Endothelial cell of umbilical vein (primary cell): ENCODE measurements at regions not wholly inside any gene's neighbourhood (a gene's known extent, or its start where the extent isn't known, plus 50 kb on each side); places are given as distances from the start of the nearest gene placed in this dataset.

Experiments used
- BruUV-seq: library from RNA; stranded (reverse); fragments of 400-500 nt; replicated peaks from 2 replicates; lab custom pipeline; 2021; lab: Mats Ljungman, UMichigan
- CTCF ChIA-PET: fragments of 300-600, 350-600 bp; sonication (Branson Sonifier 250); formaldehyde crosslinking; loops from one replicate; lab custom pipeline; 2021; ENCODE audit warnings: antibody characterized with exemption, inconsistent platforms; lab: Charles Lee
- POLR2A ChIA-PET: fragments of 300-600, 350-600 bp; sonication (Branson Sonifier 250); formaldehyde crosslinking; loops from one replicate; lab custom pipeline; 2021; ENCODE audit warnings: antibody characterized with exemption, inconsistent platforms; lab: Charles Lee
- DNase-seq: peaks from one replicate; pipeline ENCODE4 v3.0.0-alpha.2; 2011; ENCODE audit warnings: low read depth, low spot score
- FAIRE-seq: peaks from 2 replicates; lab custom pipeline; 2011; peaks lifted over from hg19 to GRCh38; lab: Jason Lieb, UNC
- H2AFZ ChIP-seq: 2 replicates; pipeline ENCODE4 v1.6.0; 2012; ENCODE audit warnings: low read depth, low read length, control low read depth, inconsistent platforms
- H3K27ac ChIP-seq: 2 replicates; pipeline ENCODE4 v1.5.1; 2011; ENCODE audit warnings: low read depth, mild to moderate bottlenecking, control low read depth, low read length, moderate library complexity; ENCODE audit not compliant: insufficient read depth
- H3K27me3 ChIP-seq, 2 experiments: 2 replicates each; pipeline versions ENCODE4 v1.6.0 to v1.6.1; 2011; ENCODE audit warnings: low read length in 2 of 2, mixed read lengths in 1 of 2; ENCODE audit not compliant: control insufficient read depth in 2 of 2, insufficient read depth in 2 of 2
- H3K36me3 ChIP-seq, 2 experiments: 2 replicates in 1 of 2; 3 replicates in 1 of 2; pipeline ENCODE4 v1.5.1; 2011; ENCODE audit warnings: low read length in 2 of 2, mild to moderate bottlenecking in 1 of 2, moderate library complexity in 1 of 2; ENCODE audit not compliant: control insufficient read depth in 2 of 2, insufficient read depth in 2 of 2; ENCODE audit errors: extremely low read depth in 1 of 2
- H3K4me1 ChIP-seq: 3 replicates; pipeline ENCODE4 v1.5.1; 2011; ENCODE audit warnings: mild to moderate bottlenecking, low read length; ENCODE audit not compliant: control insufficient read depth, insufficient read depth; ENCODE audit errors: extremely low read depth
- H3K4me2 ChIP-seq: 2 replicates; pipeline ENCODE4 v1.6.1; 2011; ENCODE audit warnings: low read length, control low read depth, mixed read lengths; ENCODE audit not compliant: insufficient read depth
- H3K4me3 ChIP-seq, 3 experiments: fragments of 200-600 bp in 1 of 3; sonication (generic), shearing (Covaris generic) in 1 of 3; replicated peaks in 1 of 3; 2 replicates each; pipeline ENCODE4 v1.5.1; 2011 to 2016; ENCODE audit warnings: control low read depth in 3 of 3, low read length in 3 of 3, mild to moderate bottlenecking in 2 of 3, inconsistent platforms in 1 of 3, low read depth in 1 of 3, moderate library complexity in 1 of 3; ENCODE audit not compliant: insufficient read depth in 1 of 3
- H3K79me2 ChIP-seq: 2 replicates; pipeline ENCODE4 v1.6.0; 2012; ENCODE audit warnings: low read length, inconsistent platforms; ENCODE audit not compliant: control insufficient read depth, insufficient read depth
- H3K9ac ChIP-seq: replicated peaks from 2 replicates; pipeline ENCODE3; 2011; ENCODE audit warnings: low read length, control low read depth; ENCODE audit not compliant: insufficient read depth; ENCODE audit errors: extremely low read depth
- H3K9me1 ChIP-seq: replicated peaks from 3 replicates; pipeline ENCODE4 v1.6.0; 2011; ENCODE audit warnings: mild to moderate bottlenecking, low read length; ENCODE audit not compliant: control insufficient read depth, insufficient read depth; ENCODE audit errors: extremely low read depth
- H3K9me3 ChIP-seq: replicated peaks from 2 replicates; pipeline ENCODE4 v1.5.1; 2012; ENCODE audit warnings: low read length, inconsistent platforms; ENCODE audit not compliant: control insufficient read depth, insufficient read depth
- H4K20me1 ChIP-seq: replicated peaks from 2 replicates; pipeline ENCODE3; 2011; ENCODE audit warnings: mild to moderate bottlenecking, low read length; ENCODE audit not compliant: control insufficient read depth, insufficient read depth; ENCODE audit errors: extremely low read depth
- EZH2 ChIP-seq: IDR thresholded peaks from 2 replicates; pipeline ENCODE4 v1.6.1; 2012; ENCODE audit warnings: borderline replicate concordance, low read depth, mild to moderate bottlenecking, moderate library complexity, low read length, inconsistent platforms; ENCODE audit not compliant: severe bottlenecking
- FOS ChIP-seq: IDR thresholded peaks from 2 replicates; pipeline ENCODE4 v1.6.1; 2011; ENCODE audit warnings: mild to moderate bottlenecking, low read length, moderate library complexity, borderline replicate concordance; ENCODE audit not compliant: insufficient read depth
- GATA2 ChIP-seq: IDR thresholded peaks from 2 replicates; pipeline ENCODE4 v1.7.0; 2011; ENCODE audit warnings: low read depth, mild to moderate bottlenecking, moderate library complexity, mixed read lengths, low read length; ENCODE audit not compliant: insufficient read length, insufficient read depth
- JUN ChIP-seq: IDR thresholded peaks from 2 replicates; pipeline ENCODE4 v1.6.1; 2011; ENCODE audit warnings: borderline replicate concordance, low read depth; ENCODE audit not compliant: insufficient read length, insufficient read depth
- MAX ChIP-seq: IDR thresholded peaks from 2 replicates; pipeline ENCODE4 v1.6.1; 2011; ENCODE audit not compliant: insufficient read depth, insufficient read length
- MYC ChIP-seq: IDR thresholded peaks from one replicate; pipeline ENCODE4 v1.6.1; 2011; ENCODE audit warnings: mild to moderate bottlenecking, low read depth, low read length
- POLR2A ChIP-seq: IDR thresholded peaks from 2 replicates; pipeline ENCODE4 v1.6.1; 2012; ENCODE audit warnings: low read depth, mild to moderate bottlenecking, control low read depth, low read length
- POLR2AphosphoS5 ChIP-seq: IDR thresholded peaks from 2 replicates; pipeline ENCODE4 v1.6.1; 2012; ENCODE audit warnings: low read depth, mild to moderate bottlenecking, control low read depth, low read length, moderate library complexity; ENCODE audit not compliant: insufficient read depth
- dilution Hi-C: fragments of 300-500 bp; cut with MboI; formaldehyde crosslinking; loops from one replicate; pipeline ENCODE4 v1.15.0; 2019; ENCODE audit warnings: low sequenced_read_pairs; ENCODE audit not compliant: extremely low pct_ligation_motif_present
- intact Hi-C: fragments of 100-400 bp; cut with micrococcal nuclease; formaldehyde crosslinking; loops from one replicate; pipeline ENCODE4 v1.10.0; 2022
- TF ChIP-seq, protein P1 (sequence below), 2 donors: IDR thresholded peaks; 1 replicate in 1 of 2; 2 replicates in 1 of 2; pipeline ENCODE4 v1.5.1; 2011; ENCODE audit warnings: low read length in 2 of 2, mild to moderate bottlenecking in 2 of 2, moderate library complexity in 2 of 2, control low read depth in 1 of 2, inconsistent platforms in 1 of 2, low read depth in 1 of 2; ENCODE audit not compliant: insufficient read depth in 1 of 2; ENCODE audit errors: extremely low read depth in 1 of 2

DNA sequence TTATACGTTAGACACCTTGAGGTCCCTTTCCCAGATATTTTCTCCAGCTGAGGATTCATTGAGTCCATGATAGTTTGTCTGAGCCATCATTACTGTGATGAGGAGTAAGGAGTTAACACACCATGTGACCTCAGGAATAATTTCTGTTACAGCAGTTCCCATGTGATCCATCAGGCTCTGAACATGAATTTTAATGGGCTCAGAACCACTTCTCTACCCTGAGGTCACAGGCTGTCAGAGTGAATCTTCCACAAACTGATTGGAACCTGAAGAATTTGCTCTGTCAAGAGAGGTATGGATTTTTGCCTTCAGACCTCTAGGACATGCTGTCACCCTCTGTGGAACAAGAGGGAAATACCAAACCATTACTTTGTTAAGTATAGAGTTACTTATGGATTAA is 81.0 kb downstream of the NTMT2 start:
- H3K36me3 ChIP-seq, result no peaks in the 10 kb centered on the region
- no peaks in the 10 kb centered on the region for H4K20me1 ChIP-seq
- no peaks in the 10 kb centered on the region for H3K27me3 ChIP-seq
- no peaks in the 10 kb centered on the region for H3K9me1 ChIP-seq
- no peak for DNase-seq
- H3K9me3 ChIP-seq, result no peaks in the 10 kb centered on the region
- no peaks in the 10 kb centered on the region for H3K4me1 ChIP-seq
- no peak overlapping the region for H3K9ac ChIP-seq
- TF ChIP-seq MAX, result no peak
- TF ChIP-seq, protein P1, sequence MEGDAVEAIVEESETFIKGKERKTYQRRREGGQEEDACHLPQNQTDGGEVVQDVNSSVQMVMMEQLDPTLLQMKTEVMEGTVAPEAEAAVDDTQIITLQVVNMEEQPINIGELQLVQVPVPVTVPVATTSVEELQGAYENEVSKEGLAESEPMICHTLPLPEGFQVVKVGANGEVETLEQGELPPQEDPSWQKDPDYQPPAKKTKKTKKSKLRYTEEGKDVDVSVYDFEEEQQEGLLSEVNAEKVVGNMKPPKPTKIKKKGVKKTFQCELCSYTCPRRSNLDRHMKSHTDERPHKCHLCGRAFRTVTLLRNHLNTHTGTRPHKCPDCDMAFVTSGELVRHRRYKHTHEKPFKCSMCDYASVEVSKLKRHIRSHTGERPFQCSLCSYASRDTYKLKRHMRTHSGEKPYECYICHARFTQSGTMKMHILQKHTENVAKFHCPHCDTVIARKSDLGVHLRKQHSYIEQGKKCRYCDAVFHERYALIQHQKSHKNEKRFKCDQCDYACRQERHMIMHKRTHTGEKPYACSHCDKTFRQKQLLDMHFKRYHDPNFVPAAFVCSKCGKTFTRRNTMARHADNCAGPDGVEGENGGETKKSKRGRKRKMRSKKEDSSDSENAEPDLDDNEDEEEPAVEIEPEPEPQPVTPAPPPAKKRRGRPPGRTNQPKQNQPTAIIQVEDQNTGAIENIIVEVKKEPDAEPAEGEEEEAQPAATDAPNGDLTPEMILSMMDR (IDR thresholded peaks at IDR 0.05; ENCODE audit: extremely low read depth in 1 of 2, insufficient read depth in 1 of 2, low read depth in 1 of 2, low read length in 2 of 2), result no peak
- TF ChIP-seq GATA2, result no peak
- POLR2A ChIA-PET, result no interaction called here
- BruUV-seq, result no TSS peak
- no peak for FAIRE-seq
- H2AFZ ChIP-seq, result no peak overlapping the region
- CTCF ChIA-PET, result no interaction called here
- intact Hi-C loops (no loop called here), dilution Hi-C loops (no loop called here)
- no peak overlapping the region for H3K27ac ChIP-seq
- H3K4me2 ChIP-seq, result no peak overlapping the region
- H3K4me3 ChIP-seq, result no peak overlapping the region
- H3K79me2 ChIP-seq, result no peaks in the 10 kb centered on the region

- no peaks in the 10 kb centered on the region for H4K20me1 ChIP-seq
- no peak for DNase-seq
- no peaks in the 10 kb centered on the region for H3K9me1 ChIP-seq
- BruUV-seq, result no TSS peak
- H3K4me1 ChIP-seq, result no peaks in the 10 kb centered on the region
- no peaks in the 10 kb centered on the region for H3K27me3 ChIP-seq
- TF ChIP-seq POLR2A (no peak), POLR2AphosphoS5 (no peak), FOS (no peak), JUN (no peak), MYC (no peak), EZH2 (no peak), GATA2 (no peak), MAX (no peak)
- TF ChIP-seq, protein P1 (IDR thresholded peaks at IDR 0.05; ENCODE audit: extremely low read depth in 1 of 2, insufficient read depth in 1 of 2, low read depth in 1 of 2, low read length in 2 of 2), result no peak
- no peaks in the 10 kb centered on the region for H3K9me3 ChIP-seq
- POLR2A ChIA-PET, result no interaction called here
- no peak overlapping the region for H3K9ac ChIP-seq
- dilution Hi-C loops, result no loop called here
- intact Hi-C loops, result no loop called here
- CTCF ChIA-PET, result no interaction called here
- H3K27ac ChIP-seq, result no peak overlapping the region
- H2AFZ ChIP-seq, result no peak overlapping the region
- H3K4me2 ChIP-seq, result no peak overlapping the region
- no peaks in the 10 kb centered on the region for H3K79me2 ChIP-seq
- no peaks in the 10 kb centered on the region for H3K36me3 ChIP-seq
- no peak for FAIRE-seq
- no peak overlapping the region for H3K4me3 ChIP-seq
These were observed 84.6 kb downstream of the NTMT2 start for GRCh38 chr1:170230323-170230722.
